T-cell (primary cell): ENCODE measurements at regions not wholly inside any gene's neighbourhood (a gene's known extent, or its start where the extent isn't known, plus 50 kb on each side); places are given as distances from the start of the nearest gene placed in this dataset.

Experiments
- ATAC-seq, 4 experiments: fragments of 200-7000 bp in 3 of 4; fragments of 150-1000 bp in 1 of 4; cut with Tn5 transposase; replicated peaks in 1 of 4; 1 replicate in 3 of 4; 2 replicates in 1 of 4; pipeline ENCODE4 v1.10.0; 2021; ENCODE audit warnings: moderate library complexity in 3 of 4, mild to moderate bottlenecking in 2 of 4, moderate number of reproducible peaks in 1 of 4
- CTCF ChIA-PET, 2 donors: fragments of 300-600 bp; sonication (Branson Sonifier 250); formaldehyde crosslinking; loops; one replicate each; lab custom pipeline; 2022; ENCODE audit warnings: antibody characterized with exemption in 2 of 2; lab: Charles Lee
- POLR2A ChIA-PET, 2 donors: fragments of 300-600 bp; sonication (Branson Sonifier 250); formaldehyde crosslinking; loops; one replicate each; lab custom pipeline; 2022; ENCODE audit warnings: antibody characterized with exemption in 2 of 2; lab: Charles Lee
- DNase-seq, 35 experiments: peaks; one replicate each; pipeline versions ENCODE4 v3.0.0 to v3.0.0-alpha.2; 2013 to 2023
- H3K27ac ChIP-seq: one replicate; pipeline ENCODE4 v1.5.1; 2013; ENCODE audit warnings: low read length
- H3K27me3 ChIP-seq, 2 experiments: replicated peaks in 1 of 2; 1 replicate in 1 of 2; 2 replicates in 1 of 2; pipeline versions ENCODE4 v1.6.1 to v1.7.0; 2013; ENCODE audit warnings: low read length in 1 of 2, mixed read lengths in 1 of 2; ENCODE audit not compliant: control insufficient read depth in 2 of 2, insufficient read depth in 2 of 2; ENCODE audit errors: extremely low read depth in 1 of 2
- H3K36me3 ChIP-seq, 2 donors: 1 replicate in 1 of 2; 2 replicates in 1 of 2; pipeline versions ENCODE4 v1.6.1 to v1.7.0; 2013; ENCODE audit warnings: low read length in 1 of 2; ENCODE audit not compliant: control insufficient read depth in 2 of 2, insufficient read depth in 1 of 2; ENCODE audit errors: extremely low read depth in 1 of 2
- H3K4me1 ChIP-seq, 2 experiments: 1 replicate in 1 of 2; 2 replicates in 1 of 2; pipeline versions ENCODE4 v1.6.1 to v1.7.0; 2013; ENCODE audit warnings: low read length in 2 of 2, mixed read lengths in 1 of 2; ENCODE audit not compliant: insufficient read depth in 2 of 2, control insufficient read depth in 1 of 2; ENCODE audit errors: extremely low read depth in 1 of 2
- H3K4me3 ChIP-seq, 2 donors: 1 replicate in 1 of 2; 2 replicates in 1 of 2; pipeline versions ENCODE4 v1.5.1 to v1.7.0; 2013; ENCODE audit warnings: mild to moderate bottlenecking in 2 of 2, low read length in 1 of 2, moderate library complexity in 1 of 2; ENCODE audit not compliant: control insufficient read depth in 1 of 2; ENCODE audit errors: extremely low read depth in 1 of 2
- H3K9me3 ChIP-seq: 2 replicates; pipeline ENCODE4 v1.7.0; 2013
- H3K27ac Mint-ChIP-seq, 2 donors: one replicate each; pipeline ENCODE4 v1.8.0; 2020 to 2021; ENCODE audit warnings: mild to moderate bottlenecking in 2 of 2, mixed read lengths in 2 of 2
- H3K27me3 Mint-ChIP-seq, 2 donors: one replicate each; pipeline ENCODE4 v1.8.0; 2021 to 2022; ENCODE audit warnings: mixed read lengths in 2 of 2
- H3K36me3 Mint-ChIP-seq: one replicate; pipeline ENCODE4 v1.8.0; 2021; ENCODE audit warnings: mixed read lengths
- H3K4me1 Mint-ChIP-seq, 3 donors: one replicate each; pipeline ENCODE4 v1.8.0; 2020 to 2022; ENCODE audit warnings: mixed read lengths in 3 of 3, mild to moderate bottlenecking in 1 of 3
- H3K4me3 Mint-ChIP-seq, 3 donors: one replicate each; pipeline ENCODE4 v1.8.0; 2020 to 2022; ENCODE audit warnings: mild to moderate bottlenecking in 3 of 3, mixed read lengths in 3 of 3, moderate library complexity in 3 of 3
- H3K9me3 Mint-ChIP-seq, 3 donors: one replicate each; pipeline ENCODE4 v1.8.0; 2020 to 2022; ENCODE audit warnings: mixed read lengths in 3 of 3
- WGBS: methylation state at CpG from one replicate; pipeline ENCODE4 v1.1.5; 2013; ENCODE audit warnings: missing lambda C conversion rate; ENCODE audit not compliant: insufficient coverage; 5-methylcytosine and 5-hydroxymethylcytosine counted together

DNA sequence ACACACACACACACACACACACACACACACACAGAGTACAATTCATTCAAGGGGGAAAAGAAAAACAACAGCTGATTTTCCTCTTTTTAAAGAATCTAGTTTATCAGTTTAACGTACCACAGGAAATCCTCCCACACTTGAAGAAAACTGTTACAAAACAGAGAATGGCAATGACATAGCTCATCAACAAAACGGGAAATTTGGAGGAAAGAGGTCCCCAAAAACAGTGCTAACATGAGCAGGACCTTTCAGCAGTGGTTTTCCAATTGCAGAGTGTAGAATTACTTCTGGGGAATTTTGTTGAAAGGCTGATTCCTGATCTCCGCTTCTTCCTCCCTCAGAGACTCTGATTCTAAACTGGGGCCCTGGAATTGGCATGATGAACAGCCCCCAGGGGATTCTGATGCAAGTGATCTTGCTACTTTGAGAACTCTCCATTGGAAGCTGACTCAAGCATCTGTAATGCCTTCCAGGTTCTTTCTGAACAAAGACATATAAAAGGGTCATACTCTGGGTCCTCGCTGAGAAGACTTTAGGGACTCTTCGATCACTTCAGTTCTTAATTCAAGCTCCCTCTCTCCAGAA, 442.6 kb upstream of the PROK2 start:
- peaks cover 0 to 3% of the 10 kb centered on the region in 2 experiments for H3K4me1 ChIP-seq
- H3K9me3 ChIP-seq, result peaks cover 2% of the 10 kb centered on the region
- no peaks in the 10 kb centered on the region for H3K36me3 Mint-ChIP-seq
- peaks cover 22 to 38% (median 27%) of the 10 kb centered on the region in 3 donors for H3K9me3 Mint-ChIP-seq
- POLR2A ChIA-PET, result no interaction called here
- no peaks in the 10 kb centered on the region for H3K36me3 ChIP-seq
- ATAC-seq (no peak), DNase-seq (no peak)
- H3K4me3 Mint-ChIP-seq, result no peak overlapping the region
- 67% methylated on average over 2 of the region's 5 CpGs for WGBS
- H3K4me3 ChIP-seq, result no peak overlapping the region
- peaks cover 0 to 4% of the 10 kb centered on the region in 2 experiments for H3K27me3 ChIP-seq
- CTCF ChIA-PET, result no interaction called here
- H3K27me3 Mint-ChIP-seq, result peaks cover 4 to 5% of the 10 kb centered on the region in 2 donors
- no peak overlapping the region for H3K27ac ChIP-seq
- H3K4me1 Mint-ChIP-seq, result peaks cover 0 to 11% (median 6%) of the 10 kb centered on the region in 3 donors
- no peak overlapping the region for H3K27ac Mint-ChIP-seq

DNA sequence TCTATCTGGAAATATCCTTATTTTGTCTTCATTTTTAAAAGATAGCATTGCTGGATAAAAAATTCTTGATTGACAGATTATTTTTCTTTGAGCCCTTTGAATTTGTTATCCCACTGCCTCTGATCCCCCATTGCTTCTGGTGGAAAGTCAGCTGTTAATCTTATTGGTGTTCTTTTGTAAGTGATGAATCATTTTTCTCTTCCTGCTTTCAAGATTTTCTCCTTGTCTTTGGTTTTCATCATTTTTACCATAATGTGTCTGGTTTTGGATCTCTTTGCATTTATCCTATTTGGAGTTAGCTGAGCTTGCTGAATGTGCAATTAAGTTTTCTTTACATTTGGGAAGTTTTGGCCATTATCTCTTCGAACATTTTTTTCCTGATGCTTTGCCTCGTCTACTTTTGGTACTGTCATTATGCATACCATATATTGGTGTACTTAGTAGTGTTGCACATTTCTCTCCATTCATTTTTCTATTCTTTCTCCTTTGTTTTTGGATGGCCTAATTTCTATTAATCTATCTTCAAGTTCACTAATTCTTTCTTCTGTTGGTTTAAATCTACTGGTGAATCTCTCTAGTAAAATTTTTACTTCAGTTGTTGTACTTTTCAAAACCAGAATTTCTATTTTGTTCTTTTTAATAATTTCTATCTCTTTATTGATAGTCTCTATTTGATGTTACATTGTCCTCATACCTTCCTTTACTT, 440.0 kb upstream of the PROK2 start:
- Mint-ChIP-seq H3K27me3 (peaks cover 0 to 1% of the 10 kb centered on the region in 2 donors), H3K4me3 (no peak overlapping the region), H3K27ac (no peak overlapping the region)

DNA sequence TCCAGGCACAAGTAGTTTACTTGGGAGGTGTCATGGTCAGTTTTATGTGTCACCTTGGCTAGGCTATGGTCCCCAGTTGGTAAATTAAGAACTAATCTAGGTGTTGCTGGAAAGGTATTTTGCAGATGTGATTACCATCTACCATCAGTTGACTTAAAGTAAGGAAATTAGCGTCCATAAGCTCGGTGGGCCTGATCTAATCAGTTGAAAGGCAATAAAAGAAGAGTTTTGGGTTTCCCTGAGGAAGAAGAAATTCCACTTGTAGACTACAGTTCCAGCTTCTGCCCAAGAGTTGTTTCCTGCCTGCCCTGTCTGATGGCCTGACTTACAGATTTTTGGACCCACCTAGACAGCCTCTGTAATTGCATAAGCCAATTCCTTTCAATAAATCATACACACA, 438.7 kb upstream of the PROK2 start:
- H3K9me3 Mint-ChIP-seq, result peaks cover 22 to 38% (median 27%) of the 10 kb centered on the region in 3 donors
- ATAC-seq, result no peak
- no peak overlapping the region for H3K27ac Mint-ChIP-seq
- H3K4me3 Mint-ChIP-seq, result no peak overlapping the region
- H3K27me3 Mint-ChIP-seq, result no peaks in the 10 kb centered on the region
- no CpG with 5 or more reads among the region's 2 CpGs for WGBS
- H3K36me3 Mint-ChIP-seq, result no peaks in the 10 kb centered on the region
- ChIA-PET POLR2A (no interaction called here), CTCF (interaction anchor here in 1 of 2 donors (0.5 kb wide), 1 partner anchor 124 kb away, joined by 3 read pairs; no protein-coding TSS in a partner anchor)
- peaks cover 0 to 3% of the 10 kb centered on the region in 2 experiments for H3K4me1 ChIP-seq
- H3K27me3 ChIP-seq, result no peaks in the 10 kb centered on the region
- no peaks in the 10 kb centered on the region for H3K36me3 ChIP-seq
- no peak for DNase-seq
- H3K9me3 ChIP-seq, result peaks cover 2% of the 10 kb centered on the region
- H3K4me3 ChIP-seq, result no peak overlapping the region
- no peak overlapping the region for H3K27ac ChIP-seq
- H3K4me1 Mint-ChIP-seq, result peaks cover 0 to 11% (median 6%) of the 10 kb centered on the region in 3 donors

More for the DNA sequence above, 440.0 kb upstream of the PROK2 start:
- peaks cover 22 to 38% (median 27%) of the 10 kb centered on the region in 3 donors for H3K9me3 Mint-ChIP-seq
- Histone ChIP-seq H3K27me3 (no peaks in the 10 kb centered on the region), H3K4me3 (no peak overlapping the region), H3K27ac (no peak overlapping the region), H3K36me3 (no peaks in the 10 kb centered on the region), H3K9me3 (peaks cover 2% of the 10 kb centered on the region), H3K4me1 (peaks cover 0 to 3% of the 10 kb centered on the region in 2 experiments)
- ChIA-PET CTCF (no interaction called here), POLR2A (no interaction called here)
- DNase-seq (no peak), ATAC-seq (no peak)
- no peaks in the 10 kb centered on the region for H3K36me3 Mint-ChIP-seq
- no CpG with 5 or more reads among the region's 2 CpGs for WGBS
- peaks cover 0 to 11% (median 6%) of the 10 kb centered on the region in 3 donors for H3K4me1 Mint-ChIP-seq

DNA sequence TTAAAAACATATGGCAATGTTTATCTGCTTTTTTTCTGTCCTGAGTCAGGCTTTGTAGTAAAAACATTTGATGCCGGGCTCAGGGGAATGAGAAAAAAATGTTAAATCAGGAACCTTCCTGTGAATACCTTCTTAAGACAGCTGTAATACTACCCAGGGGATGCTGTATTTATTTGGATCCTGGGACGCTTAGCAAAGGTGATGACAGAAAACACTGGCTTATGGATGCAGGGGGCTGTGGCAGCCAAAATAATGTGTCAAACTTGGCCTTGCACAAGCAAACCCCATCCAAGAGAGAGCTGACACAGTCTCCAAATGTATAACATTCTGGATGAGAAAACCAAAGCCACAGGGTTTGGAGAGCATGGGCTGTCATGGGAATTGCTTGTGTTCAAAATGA, 438.2 kb upstream of the PROK2 start:
- H3K9me3 Mint-ChIP-seq, result peaks cover 22 to 38% (median 27%) of the 10 kb centered on the region in 3 donors
- H3K36me3 Mint-ChIP-seq, result no peaks in the 10 kb centered on the region
- WGBS, result no CpG with 5 or more reads among the region's 2 CpGs
- ATAC-seq (no peak), DNase-seq (no peak)
- H3K27ac Mint-ChIP-seq, result no peak overlapping the region
- no peaks in the 10 kb centered on the region for H3K27me3 Mint-ChIP-seq
- H3K9me3 ChIP-seq, result peaks cover 2% of the 10 kb centered on the region
- POLR2A ChIA-PET, result no interaction called here
- H3K27ac ChIP-seq, result no peak overlapping the region
- H3K4me1 ChIP-seq, result peaks cover 0 to 3% of the 10 kb centered on the region in 2 experiments
- peaks cover 0 to 8% (median 6%) of the 10 kb centered on the region in 3 donors for H3K4me1 Mint-ChIP-seq
- no peaks in the 10 kb centered on the region for H3K36me3 ChIP-seq
- no peak overlapping the region for H3K4me3 Mint-ChIP-seq
- no peak overlapping the region for H3K4me3 ChIP-seq
- CTCF ChIA-PET, result interaction anchor here in 1 of 2 donors (0.5 kb wide), 1 partner anchor 124 kb away, joined by 3 read pairs; no protein-coding TSS in a partner anchor
- H3K27me3 ChIP-seq, result no peaks in the 10 kb centered on the region

DNA sequence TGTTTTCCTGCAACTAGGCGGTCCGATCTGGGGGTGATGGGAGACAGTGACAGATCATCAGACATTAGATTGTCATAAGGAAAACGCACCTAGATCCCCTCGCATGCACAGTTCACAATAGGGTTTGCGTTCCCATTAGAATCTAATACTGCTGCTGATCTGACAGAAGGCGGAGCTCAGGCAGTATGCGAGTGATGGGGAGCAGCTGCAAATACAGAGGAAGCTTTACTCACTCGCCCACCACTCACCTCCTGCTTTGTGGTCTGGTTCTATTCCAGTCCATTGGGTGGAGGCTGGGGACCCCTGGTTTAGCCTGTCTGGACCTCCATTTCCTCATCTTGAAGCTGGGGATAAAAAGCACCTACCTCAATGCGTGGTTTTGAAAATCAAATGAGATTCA, 437.5 kb upstream of the PROK2 start:
- Histone ChIP-seq H3K9me3 (peaks cover 2% of the 10 kb centered on the region), H3K4me3 (no peak overlapping the region), H3K4me1 (peaks cover 0 to 2% of the 10 kb centered on the region in 2 experiments), H3K27ac (no peak overlapping the region), H3K27me3 (peaks cover 0 to 3% of the 10 kb centered on the region in 2 experiments), H3K36me3 (no peaks in the 10 kb centered on the region)
- CTCF ChIA-PET, result no interaction called here
- POLR2A ChIA-PET, result no interaction called here
- Mint-ChIP-seq H3K4me3 (no peak overlapping the region), H3K27me3 (peaks cover 0 to under 1% of the 10 kb centered on the region in 2 donors), H3K36me3 (no peaks in the 10 kb centered on the region), H3K4me1 (peaks cover 0 to 1% (median 1%) of the 10 kb centered on the region in 3 donors), H3K9me3 (peaks cover 22 to 38% (median 27%) of the 10 kb centered on the region in 3 donors), H3K27ac (no peak overlapping the region)
- WGBS, result 94% methylated on average over 3 of the region's 9 CpGs
- DNase-seq, result no peak
- no peak for ATAC-seq

DNA sequence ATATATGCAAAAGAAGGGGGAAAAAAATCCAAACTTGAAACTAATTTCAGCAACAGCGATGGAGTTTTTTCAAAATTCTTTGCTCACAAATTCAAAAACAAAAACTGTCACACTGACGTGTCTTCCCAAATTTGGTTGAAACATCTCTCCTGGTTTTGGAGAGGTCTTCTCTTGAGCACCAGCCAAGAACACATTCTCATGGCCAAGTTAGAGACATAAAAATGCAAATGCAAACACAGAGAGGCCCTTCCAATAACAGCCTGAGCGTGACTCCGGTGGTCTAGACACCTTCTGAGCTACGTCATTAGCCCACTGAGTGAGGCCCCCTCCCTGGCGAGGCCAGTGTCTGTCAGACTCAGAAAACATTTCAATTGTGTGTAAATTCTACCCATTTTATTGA, 436.0 kb upstream of the PROK2 start:
- Mint-ChIP-seq H3K9me3 (peaks cover 18 to 29% (median 19%) of the 10 kb centered on the region in 3 donors), H3K27ac (no peak overlapping the region), H3K27me3 (peaks cover 0 to 4% of the 10 kb centered on the region in 2 donors), H3K4me1 (no peaks in the 10 kb centered on the region), H3K4me3 (no peak overlapping the region), H3K36me3 (no peaks in the 10 kb centered on the region)
- H3K27me3 ChIP-seq, result peaks cover 0 to 3% of the 10 kb centered on the region in 2 experiments
- H3K4me3 ChIP-seq, result no peak overlapping the region
- H3K36me3 ChIP-seq, result no peaks in the 10 kb centered on the region
- 83% methylated on average over 1 of the region's 6 CpGs for WGBS
- no peak for DNase-seq
- no peak for ATAC-seq
- H3K9me3 ChIP-seq, result peaks cover 2% of the 10 kb centered on the region
- H3K27ac ChIP-seq, result no peak overlapping the region
- CTCF ChIA-PET, result no interaction called here
- POLR2A ChIA-PET, result no interaction called here
- H3K4me1 ChIP-seq, result no peaks in the 10 kb centered on the region
